HCT116 (cell line): ENCODE measurements at regions not wholly inside any gene's neighbourhood (a gene's known extent, or its start where the extent isn't known, plus 50 kb on each side); places are given as distances from the start of the nearest gene placed in this dataset.

Source experiments
- ATAC-seq: fragments of 200-7000 bp; cut with Tn5 transposase; 2 replicates; pipeline ENCODE4 v1.9.1; 2020; ENCODE audit warnings: mild to moderate bottlenecking, moderate library complexity
- BruUV-seq: library from RNA; stranded (reverse); fragments of 400-500 nt; replicated peaks from 2 replicates; lab custom pipeline; 2021; lab: Mats Ljungman, UMichigan
- CTCF ChIA-PET: fragments of 300-600 bp; sonication (Branson Sonifier 250); formaldehyde crosslinking; loops from one replicate; lab custom pipeline; 2021; ENCODE audit warnings: antibody characterized with exemption; lab: Charles Lee
- POLR2A ChIA-PET: fragments of 300-600, 350-600 bp; sonication (Branson Sonifier 250); formaldehyde crosslinking; loops from one replicate; lab custom pipeline; 2021; ENCODE audit warnings: antibody characterized with exemption; lab: Charles Lee
- RAD21 ChIA-PET, 2 experiments: fragments of 300-600 bp; sonication (Branson Sonifier 250); formaldehyde crosslinking; loops; one replicate each; lab custom pipeline; 2023; ENCODE audit warnings: low total read pairs in 2 of 2; ENCODE audit not compliant: uncharacterized antibody in 2 of 2, unreplicated experiment in 2 of 2, low non-redundant PET in 1 of 2; lab: Charles Lee
- DNase-seq: peaks from one replicate; pipeline ENCODE4 v3.0.0-alpha.2; 2010; ENCODE audit warnings: low read depth, low spot score
- H2AFZ ChIP-seq: fragments of 200-600 bp; shearing (Covaris generic), sonication (generic); 2 replicates; pipeline ENCODE4 v1.6.1; 2017; ENCODE audit warnings: low read depth, mixed run types, mixed read lengths, antibody characterized with exemption, low read length; ENCODE audit not compliant: poor library complexity, severe bottlenecking
- H3K27ac ChIP-seq: 2 replicates; pipeline ENCODE4 v1.5.1; 2012; ENCODE audit warnings: low read depth, low read length
- H3K27me3 ChIP-seq: fragments of 200-600 bp; sonication (generic); 2 replicates; pipeline ENCODE4 v1.6.1; 2016; ENCODE audit warnings: mixed run types, low read length, mixed read lengths; ENCODE audit not compliant: insufficient read depth
- H3K36me3 ChIP-seq, 2 experiments: fragments of 200-500 bp in 1 of 2; fragments of 200-600 bp in 1 of 2; sonication (Bioruptor generic) in 1 of 2; sonication (generic) in 1 of 2; 2 replicates each; pipeline versions ENCODE4 v1.5.1 to v1.6.1; 2014 to 2016; ENCODE audit warnings: low read length in 2 of 2, inconsistent platforms in 1 of 2, mixed read lengths in 1 of 2, mixed run types in 1 of 2; ENCODE audit not compliant: insufficient read depth in 2 of 2, control insufficient read depth in 1 of 2
- H3K4me1 ChIP-seq, 2 experiments: fragments of 200-600 bp in 1 of 2; sonication (generic) in 1 of 2; 2 replicates each; pipeline versions ENCODE4 v1.5.1 to v1.6.1; 2012 to 2017; ENCODE audit warnings: low read length in 2 of 2, inconsistent platforms in 1 of 2, mild to moderate bottlenecking in 1 of 2, mixed read lengths in 1 of 2, mixed run types in 1 of 2, moderate library complexity in 1 of 2; ENCODE audit not compliant: insufficient read depth in 2 of 2, control insufficient read depth in 1 of 2
- H3K4me2 ChIP-seq: fragments of 200-600 bp; sonication (generic); 2 replicates; pipeline ENCODE4 v1.6.1; 2017; ENCODE audit warnings: mixed run types, low read length, mixed read lengths
- H3K4me3 ChIP-seq, 2 experiments: fragments of 200-600 bp in 1 of 2; sonication (generic) in 1 of 2; replicated peaks in 1 of 2; 2 replicates each; pipeline ENCODE4 v1.5.1; 2011 to 2016; ENCODE audit warnings: low read length in 2 of 2, control low read depth in 1 of 2, low read depth in 1 of 2, mild to moderate bottlenecking in 1 of 2, mixed read lengths in 1 of 2, mixed run types in 1 of 2
- H3K79me2 ChIP-seq: fragments of 200-600 bp; sonication (generic); 2 replicates; pipeline ENCODE4 v1.6.1; 2017; ENCODE audit warnings: mild to moderate bottlenecking, mixed run types, low read length, moderate library complexity, mixed read lengths; ENCODE audit not compliant: insufficient read depth
- H3K9ac ChIP-seq: fragments of 200-600 bp; sonication (generic); 2 replicates; pipeline ENCODE4 v1.6.1; 2016; ENCODE audit warnings: low read length, mixed read lengths
- H3K9me2 ChIP-seq: fragments of 200-600 bp; sonication (generic), shearing (Covaris generic); 2 replicates; pipeline ENCODE4 v1.6.1; 2017; ENCODE audit warnings: mixed run types, mild to moderate bottlenecking, moderate library complexity; ENCODE audit not compliant: insufficient read depth
- H3K9me3 ChIP-seq, 2 experiments: fragments of 200-500 bp in 1 of 2; fragments of 200-600 bp in 1 of 2; sonication (Bioruptor generic) in 1 of 2; sonication (generic) in 1 of 2; 2 replicates each; pipeline ENCODE4 v1.6.1; 2014 to 2017; ENCODE audit warnings: low read length in 2 of 2, mixed read lengths in 2 of 2, inconsistent platforms in 1 of 2, low read depth in 1 of 2, mild to moderate bottlenecking in 1 of 2, mixed run types in 1 of 2, moderate library complexity in 1 of 2; ENCODE audit not compliant: control insufficient read depth in 1 of 2, insufficient read depth in 1 of 2
- H4K20me1 ChIP-seq: fragments of 200-600 bp; sonication (generic), shearing (Covaris generic); 2 replicates; pipeline ENCODE4 v1.6.1; 2017; ENCODE audit warnings: mixed run types, mild to moderate bottlenecking, moderate library complexity; ENCODE audit not compliant: insufficient read depth
- ATF3 ChIP-seq: IDR thresholded peaks from 2 replicates; pipeline ENCODE4 v1.6.1; 2012
- CBX3 ChIP-seq: IDR thresholded peaks from 2 replicates; pipeline ENCODE4 v1.6.1; 2012; ENCODE audit warnings: low read depth
- CEBPB ChIP-seq: IDR thresholded peaks from 2 replicates; pipeline ENCODE4 v1.6.1; 2012; ENCODE audit warnings: low read depth
- EGR1 ChIP-seq: IDR thresholded peaks from 2 replicates; pipeline ENCODE4 v1.6.1; 2012; ENCODE audit warnings: low read depth
- ELF1 ChIP-seq: IDR thresholded peaks from 2 replicates; pipeline ENCODE4 v1.6.1; 2012; ENCODE audit warnings: low read depth, borderline replicate concordance
- EZH2 ChIP-seq: fragments of 200-600 bp; sonication (generic); IDR thresholded peaks from 2 replicates; pipeline ENCODE4 v1.6.1; 2017; ENCODE audit warnings: antibody characterized with exemption, mixed run types
- EZH2phosphoT487 ChIP-seq: fragments of 200-600 bp; IDR thresholded peaks from 2 replicates; pipeline ENCODE4 v1.6.1; 2018; ENCODE audit warnings: antibody characterized with exemption, borderline replicate concordance
- FOSL1 ChIP-seq: IDR thresholded peaks from 2 replicates; pipeline ENCODE4 v1.6.1; 2012; ENCODE audit warnings: low read depth
- MAX ChIP-seq: IDR thresholded peaks from 2 replicates; pipeline ENCODE4 v1.6.1; 2012
- POLR2A ChIP-seq: IDR thresholded peaks from 2 replicates; pipeline ENCODE4 v1.7.0; 2011; ENCODE audit warnings: borderline replicate concordance; ENCODE audit not compliant: insufficient read depth, insufficient read length; ENCODE audit errors: extremely low read depth
- RAD21 ChIP-seq: IDR thresholded peaks from 2 replicates; pipeline ENCODE4 v1.6.1; 2012; ENCODE audit warnings: low read depth, mild to moderate bottlenecking
- SIN3A ChIP-seq: IDR thresholded peaks from 2 replicates; pipeline ENCODE4 v1.6.1; 2012; ENCODE audit warnings: low read depth
- SP1 ChIP-seq: IDR thresholded peaks from 2 replicates; pipeline ENCODE4 v1.6.1; 2012; ENCODE audit warnings: low read depth
- YY1 ChIP-seq: IDR thresholded peaks from 2 replicates; pipeline ENCODE4 v1.6.1; 2011; ENCODE audit warnings: low read length, low read depth, moderate library complexity, mild to moderate bottlenecking; ENCODE audit not compliant: insufficient replicate concordance; ENCODE audit errors: extremely low read depth
- ZFX ChIP-seq: fragments of 450-650 bp; IDR thresholded peaks from 2 replicates; pipeline ENCODE4 v1.6.1; 2017
- intact Hi-C: fragments of 100-400 bp; cut with micrococcal nuclease; formaldehyde crosslinking; loops from 2 replicates; pipeline ENCODE4 v1.10.0; 2022
- TF ChIP-seq, protein P1 (sequence below), 3 experiments: fragments of 200-600 bp in 1 of 3; sonication (generic) in 1 of 3; IDR thresholded peaks in 2 of 3; conservative IDR thresholded peaks in 1 of 3; 2 replicates each; pipeline ENCODE4 v1.5.1; 2012 to 2017; ENCODE audit warnings: low read depth in 2 of 3, low read length in 2 of 3, antibody characterized with exemption in 1 of 3, borderline replicate concordance in 1 of 3, control low read depth in 1 of 3, mild to moderate bottlenecking in 1 of 3, mixed read lengths in 1 of 3, mixed run types in 1 of 3, moderate library complexity in 1 of 3; ENCODE audit not compliant: insufficient read depth in 1 of 3
- TF ChIP-seq, protein P2 (sequence below): IDR thresholded peaks from 2 replicates; pipeline ENCODE4 v1.6.1; 2012; ENCODE audit warnings: low read depth

DNA sequence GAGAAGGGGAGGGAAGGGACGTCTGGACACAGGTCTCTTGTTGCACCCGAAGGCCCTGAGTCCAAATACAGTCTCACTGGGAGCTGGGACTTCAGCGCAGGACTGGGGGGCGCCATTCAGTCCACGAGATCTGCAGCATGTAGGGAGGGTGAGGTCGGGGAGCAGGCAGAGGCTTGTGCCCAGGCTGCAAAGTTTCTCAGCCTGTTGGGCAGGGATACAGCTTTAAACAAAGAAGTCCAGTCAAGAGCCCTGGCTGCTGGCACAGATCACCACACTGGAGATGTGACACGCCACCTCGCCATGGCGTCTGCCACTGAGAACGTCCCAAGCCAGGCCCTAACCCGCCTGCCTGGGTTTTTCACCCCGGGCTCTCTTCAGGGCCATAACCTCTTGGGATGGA, 256.6 kb downstream of the DLL1 start:
- TF ChIP-seq EZH2phosphoT487 (no peak), POLR2A (no peak), CEBPB (no peak), SP1 (no peak), FOSL1 (no peak), YY1 (no peak), ELF1 (no peak), ATF3 (no peak), ZFX (no peak), EGR1 (no peak), MAX (no peak), EZH2 (no peak), SIN3A (no peak), CBX3 (no peak), RAD21 (no peak)
- TF ChIP-seq, protein P1, sequence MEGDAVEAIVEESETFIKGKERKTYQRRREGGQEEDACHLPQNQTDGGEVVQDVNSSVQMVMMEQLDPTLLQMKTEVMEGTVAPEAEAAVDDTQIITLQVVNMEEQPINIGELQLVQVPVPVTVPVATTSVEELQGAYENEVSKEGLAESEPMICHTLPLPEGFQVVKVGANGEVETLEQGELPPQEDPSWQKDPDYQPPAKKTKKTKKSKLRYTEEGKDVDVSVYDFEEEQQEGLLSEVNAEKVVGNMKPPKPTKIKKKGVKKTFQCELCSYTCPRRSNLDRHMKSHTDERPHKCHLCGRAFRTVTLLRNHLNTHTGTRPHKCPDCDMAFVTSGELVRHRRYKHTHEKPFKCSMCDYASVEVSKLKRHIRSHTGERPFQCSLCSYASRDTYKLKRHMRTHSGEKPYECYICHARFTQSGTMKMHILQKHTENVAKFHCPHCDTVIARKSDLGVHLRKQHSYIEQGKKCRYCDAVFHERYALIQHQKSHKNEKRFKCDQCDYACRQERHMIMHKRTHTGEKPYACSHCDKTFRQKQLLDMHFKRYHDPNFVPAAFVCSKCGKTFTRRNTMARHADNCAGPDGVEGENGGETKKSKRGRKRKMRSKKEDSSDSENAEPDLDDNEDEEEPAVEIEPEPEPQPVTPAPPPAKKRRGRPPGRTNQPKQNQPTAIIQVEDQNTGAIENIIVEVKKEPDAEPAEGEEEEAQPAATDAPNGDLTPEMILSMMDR (IDR thresholded peaks at IDR 0.05 in 2 of 3, conservative IDR thresholded peaks at IDR 0.05 in 1 of 3; ENCODE audit: borderline replicate concordance in 1 of 3, insufficient read depth in 1 of 3, low read depth in 2 of 3, low read length in 2 of 3) = no peak
- TF ChIP-seq, protein P2, sequence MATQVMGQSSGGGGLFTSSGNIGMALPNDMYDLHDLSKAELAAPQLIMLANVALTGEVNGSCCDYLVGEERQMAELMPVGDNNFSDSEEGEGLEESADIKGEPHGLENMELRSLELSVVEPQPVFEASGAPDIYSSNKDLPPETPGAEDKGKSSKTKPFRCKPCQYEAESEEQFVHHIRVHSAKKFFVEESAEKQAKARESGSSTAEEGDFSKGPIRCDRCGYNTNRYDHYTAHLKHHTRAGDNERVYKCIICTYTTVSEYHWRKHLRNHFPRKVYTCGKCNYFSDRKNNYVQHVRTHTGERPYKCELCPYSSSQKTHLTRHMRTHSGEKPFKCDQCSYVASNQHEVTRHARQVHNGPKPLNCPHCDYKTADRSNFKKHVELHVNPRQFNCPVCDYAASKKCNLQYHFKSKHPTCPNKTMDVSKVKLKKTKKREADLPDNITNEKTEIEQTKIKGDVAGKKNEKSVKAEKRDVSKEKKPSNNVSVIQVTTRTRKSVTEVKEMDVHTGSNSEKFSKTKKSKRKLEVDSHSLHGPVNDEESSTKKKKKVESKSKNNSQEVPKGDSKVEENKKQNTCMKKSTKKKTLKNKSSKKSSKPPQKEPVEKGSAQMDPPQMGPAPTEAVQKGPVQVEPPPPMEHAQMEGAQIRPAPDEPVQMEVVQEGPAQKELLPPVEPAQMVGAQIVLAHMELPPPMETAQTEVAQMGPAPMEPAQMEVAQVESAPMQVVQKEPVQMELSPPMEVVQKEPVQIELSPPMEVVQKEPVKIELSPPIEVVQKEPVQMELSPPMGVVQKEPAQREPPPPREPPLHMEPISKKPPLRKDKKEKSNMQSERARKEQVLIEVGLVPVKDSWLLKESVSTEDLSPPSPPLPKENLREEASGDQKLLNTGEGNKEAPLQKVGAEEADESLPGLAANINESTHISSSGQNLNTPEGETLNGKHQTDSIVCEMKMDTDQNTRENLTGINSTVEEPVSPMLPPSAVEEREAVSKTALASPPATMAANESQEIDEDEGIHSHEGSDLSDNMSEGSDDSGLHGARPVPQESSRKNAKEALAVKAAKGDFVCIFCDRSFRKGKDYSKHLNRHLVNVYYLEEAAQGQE = no peak

More for the DNA sequence above, 256.6 kb downstream of the DLL1 start:
- Histone ChIP-seq H3K4me3 (no peak overlapping the region), H3K27me3 (no peaks in the 10 kb centered on the region), H3K4me1 (peaks cover 0 to 14% of the 10 kb centered on the region in 2 experiments; a peak in 2 of 4 replicates), H3K27ac (no peak overlapping the region), H3K79me2 (no peaks in the 10 kb centered on the region), H3K9me2 (no peaks in the 10 kb centered on the region), H2AFZ (no peak overlapping the region), H3K4me2 (no peak overlapping the region), H4K20me1 (no peaks in the 10 kb centered on the region), H3K36me3 (no peaks in the 10 kb centered on the region), H3K9ac (no peak overlapping the region), H3K9me3 (peaks cover 0 to 3% of the 10 kb centered on the region in 2 experiments; a peak in 2 of 4 replicates)
- CTCF ChIA-PET = no interaction called here
- DNase-seq (no peak), ATAC-seq (no peak)
- no TSS peak for BruUV-seq
- POLR2A ChIA-PET = no interaction called here
- RAD21 ChIA-PET = no interaction called here
- intact Hi-C loops = no loop called here
